IMR-90 (cell line): ENCODE measurements at regions not wholly inside any gene's neighbourhood (a gene's known extent, or its start where the extent isn't known, plus 50 kb on each side); places are given as distances from the start of the nearest gene placed in this dataset.

Source experiments
- ATAC-seq: fragments of 200-7000 bp; cut with Tn5 transposase; 2 replicates; pipeline ENCODE4 v1.9.1; 2020; ENCODE audit warnings: low read depth, mild to moderate bottlenecking, moderate library complexity
- BruUV-seq: library from RNA; stranded (reverse); fragments of 400-500 nt; replicated peaks from 2 replicates; lab custom pipeline; 2021; lab: Mats Ljungman, UMichigan
- CTCF ChIA-PET: fragments of 300-600 bp; formaldehyde crosslinking; extraction: SDS; loops from one replicate; lab custom pipeline; 2021; ENCODE audit warnings: antibody characterized with exemption; lab: Yijun Ruan, JAX
- POLR2A ChIA-PET: fragments of 300-600 bp; sonication (Branson Sonifier 250); formaldehyde crosslinking; loops from one replicate; lab custom pipeline; 2022; ENCODE audit warnings: antibody characterized with exemption; ENCODE audit not compliant: unreplicated experiment; lab: Charles Lee
- DNase-seq: peaks from one replicate; pipeline ENCODE4 v3.0.0; 2013
- H2AFZ ChIP-seq: replicated peaks from 2 replicates; pipeline ENCODE3; 2013; ENCODE audit warnings: low read length, mild to moderate bottlenecking; ENCODE audit not compliant: poor library complexity
- H2AK5ac ChIP-seq: 2 replicates; pipeline ENCODE4 v1.6.1; 2013; ENCODE audit warnings: low read depth, low read length, inconsistent platforms
- H2AK9ac ChIP-seq: replicated peaks from 2 replicates; pipeline ENCODE3; 2013; ENCODE audit warnings: mild to moderate bottlenecking, low read depth, low read length, moderate library complexity; ENCODE audit not compliant: poor library complexity
- H2BK120ac ChIP-seq: 2 replicates; pipeline ENCODE4 v1.6.1; 2013; ENCODE audit warnings: low read depth, low read length, inconsistent platforms
- H2BK15ac ChIP-seq: 3 replicates; pipeline ENCODE4 v1.6.1; 2013; ENCODE audit warnings: low read depth, low read length, inconsistent platforms
- H2BK20ac ChIP-seq: 2 replicates; pipeline ENCODE4 v1.6.1; 2013; ENCODE audit warnings: low read depth, mild to moderate bottlenecking, inconsistent platforms, low read length, moderate library complexity
- H2BK5ac ChIP-seq: 2 replicates; pipeline ENCODE4 v1.6.1; 2013; ENCODE audit warnings: mild to moderate bottlenecking, low read depth, low read length, inconsistent platforms; ENCODE audit not compliant: poor library complexity, severe bottlenecking
- H3K14ac ChIP-seq: replicated peaks from 2 replicates; pipeline ENCODE4 v1.6.1; 2013; ENCODE audit warnings: low read depth, low read length, inconsistent platforms
- H3K18ac ChIP-seq: 2 replicates; pipeline ENCODE4 v1.6.1; 2013; ENCODE audit warnings: low read depth, low read length, control low read depth
- H3K23ac ChIP-seq: 2 replicates; pipeline ENCODE4 v1.6.1; 2013; ENCODE audit warnings: low read depth, low read length, inconsistent platforms
- H3K27ac ChIP-seq: 2 replicates; pipeline ENCODE4 v1.5.1; 2013; ENCODE audit warnings: mild to moderate bottlenecking, control low read depth, low read length; ENCODE audit not compliant: insufficient read depth
- H3K27me3 ChIP-seq: 2 replicates; pipeline ENCODE4 v1.6.1; 2013; ENCODE audit warnings: low read length; ENCODE audit not compliant: control insufficient read depth, insufficient read depth
- H3K36me3 ChIP-seq: 2 replicates; pipeline ENCODE4 v1.6.1; 2013; ENCODE audit warnings: low read length, mixed read lengths; ENCODE audit not compliant: control insufficient read depth, insufficient read depth
- H3K4ac ChIP-seq: 2 replicates; pipeline ENCODE4 v1.6.1; 2013; ENCODE audit warnings: low read depth, low read length, inconsistent platforms
- H3K4me1 ChIP-seq: 2 replicates; pipeline ENCODE4 v1.6.1; 2013; ENCODE audit warnings: low read length, mixed read lengths; ENCODE audit not compliant: control insufficient read depth, insufficient read depth
- H3K4me2 ChIP-seq: 2 replicates; pipeline ENCODE4 v1.6.1; 2013; ENCODE audit warnings: low read depth, mild to moderate bottlenecking, control low read depth, low read length, moderate library complexity
- H3K4me3 ChIP-seq: 2 replicates; pipeline ENCODE4 v1.5.1; 2013; ENCODE audit warnings: low read depth, mild to moderate bottlenecking, control low read depth, low read length, moderate library complexity; ENCODE audit not compliant: insufficient read depth
- H3K56ac ChIP-seq: 2 replicates; pipeline ENCODE4 v1.6.1; 2013; ENCODE audit warnings: low read length, inconsistent platforms; ENCODE audit not compliant: insufficient read depth; ENCODE audit errors: extremely low read depth
- H3K79me1 ChIP-seq, 2 experiments: 2 replicates each; pipeline ENCODE4 v1.6.1; 2013; ENCODE audit warnings: low read length in 2 of 2, inconsistent platforms in 1 of 2, low read depth in 1 of 2
- H3K9ac ChIP-seq: 2 replicates; pipeline ENCODE4 v1.6.1; 2013; ENCODE audit warnings: low read depth, low read length, control low read depth
- H3K9me1 ChIP-seq: 2 replicates; pipeline ENCODE4 v1.6.1; 2013; ENCODE audit warnings: low read length, inconsistent platforms; ENCODE audit not compliant: insufficient read depth
- H3K9me3 ChIP-seq: 2 replicates; pipeline ENCODE4 v1.6.1; 2013; ENCODE audit warnings: low read length; ENCODE audit not compliant: control insufficient read depth, insufficient read depth
- H4K20me1 ChIP-seq: 2 replicates; pipeline ENCODE4 v1.6.1; 2013; ENCODE audit warnings: low read length, inconsistent platforms; ENCODE audit not compliant: insufficient read depth
- H4K5ac ChIP-seq: 2 replicates; pipeline ENCODE4 v1.6.1; 2013; ENCODE audit warnings: mild to moderate bottlenecking, low read depth, low read length, control low read depth
- H4K8ac ChIP-seq, 2 experiments: 2 replicates each; pipeline ENCODE4 v1.6.1; 2013; ENCODE audit warnings: low read depth in 2 of 2, low read length in 2 of 2, control low read depth in 1 of 2, inconsistent platforms in 1 of 2
- H4K91ac ChIP-seq: 2 replicates; pipeline ENCODE4 v1.6.1; 2013; ENCODE audit warnings: low read depth, low read length, inconsistent platforms; ENCODE audit not compliant: insufficient read depth
- MAFK ChIP-seq: IDR thresholded peaks from 2 replicates; pipeline ENCODE4 v1.6.1; 2012; ENCODE audit warnings: low read depth, low read length, improper control_type of control experiment
- MXI1 ChIP-seq: IDR thresholded peaks from 2 replicates; pipeline ENCODE4 v1.6.1; 2012; ENCODE audit warnings: low read depth, mild to moderate bottlenecking, low read length, moderate library complexity, borderline replicate concordance
- RCOR1 ChIP-seq: IDR thresholded peaks from 2 replicates; pipeline ENCODE4 v1.6.1; 2012; ENCODE audit warnings: mild to moderate bottlenecking, low read length, improper control_type of control experiment; ENCODE audit not compliant: insufficient replicate concordance
- SMC3 ChIP-seq: fragments of 150-350 bp; IDR thresholded peaks from 2 replicates; pipeline ENCODE4 v1.6.1; 2016; ENCODE audit warnings: low read depth, mild to moderate bottlenecking, antibody characterized with exemption, low read length, moderate library complexity
- WGBS, 2 experiments: methylation state at CpG; one replicate each; pipeline versions ENCODE4 v1.1.5 to v1.1.7; 2013; ENCODE audit warnings: missing lambda C conversion rate in 2 of 2; ENCODE audit not compliant: insufficient read length in 1 of 2; ENCODE audit errors: extremely low coverage in 2 of 2; 5-methylcytosine and 5-hydroxymethylcytosine counted together
- dilution Hi-C: fragments of 300-500 bp; cut with HindIII; formaldehyde crosslinking; loops from one replicate; pipeline ENCODE4 v1.14.3; 2018; ENCODE audit warnings: low sequenced_read_pairs; ENCODE audit not compliant: unreplicated experiment
- in situ Hi-C: fragments of 300-500 bp; cut with MboI; formaldehyde crosslinking; loops from 3 replicates; pipeline ENCODE4 v1.14.3; 2019; ENCODE audit warnings: low sequenced_read_pairs, inconsistent platforms, mixed read lengths
- intact Hi-C: fragments of 100-400 bp; cut with micrococcal nuclease; formaldehyde crosslinking; loops from 2 replicates; pipeline ENCODE4 v1.10.0; 2022
- TF ChIP-seq, protein P1 (sequence below): conservative IDR thresholded peaks from 2 replicates; pipeline ENCODE4 v1.5.1; 2012; ENCODE audit warnings: mild to moderate bottlenecking, low read depth, low read length, improper control_type of control experiment
- TF ChIP-seq, protein P2 (sequence below): fragments of 150-350 bp; IDR thresholded peaks from 2 replicates; pipeline ENCODE4 v1.6.1; 2016; ENCODE audit warnings: low read depth, mild to moderate bottlenecking, low read length, moderate library complexity, borderline replicate concordance

DNA sequence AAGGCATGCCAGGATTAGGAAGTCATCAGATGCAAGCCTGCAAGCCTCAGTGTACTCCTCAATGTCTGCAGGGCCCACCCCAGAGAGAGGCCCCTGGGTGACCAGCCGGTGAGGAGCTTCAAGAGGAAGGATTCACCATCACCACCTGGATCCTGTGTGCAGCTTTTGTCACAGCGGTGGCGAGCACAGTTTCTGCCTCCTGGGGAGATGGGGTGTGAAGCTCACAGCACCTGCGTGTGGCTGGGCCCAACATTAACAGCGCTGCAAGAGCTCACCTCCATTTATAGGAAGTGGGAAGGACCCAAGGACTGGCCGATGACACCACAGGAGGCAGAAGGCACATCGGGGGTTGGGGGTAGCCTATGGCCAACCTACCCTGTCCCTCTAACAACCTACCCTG, 235.3 kb downstream of the CTTN start:
- Histone ChIP-seq H4K91ac (no peak overlapping the region), H3K27me3 (no peaks in the 10 kb centered on the region; the same call in 1 of the 2 replicates), H3K4me1 (no peaks in the 10 kb centered on the region), H2BK5ac (no peak overlapping the region), H4K8ac (no peak overlapping the region), H3K23ac (no peak overlapping the region), H2BK15ac (no peak overlapping the region), H3K18ac (no peak overlapping the region), H3K79me1 (no peaks in the 10 kb centered on the region), H3K14ac (no peak overlapping the region), H2BK20ac (no peak overlapping the region), H3K9me1 (0 out of 2 replicates have a peak, but pooled peaks cover 2% of the 10 kb centered on the region), H3K56ac (no peak overlapping the region), H3K9me3 (peaks cover 4% of the 10 kb centered on the region; the same call in 1 of the 2 replicates), H3K9ac (no peak overlapping the region), H2AK5ac (no peak overlapping the region), H3K27ac (no peak overlapping the region), H2AFZ (no peak overlapping the region), H3K36me3 (no peaks in the 10 kb centered on the region), H4K20me1 (peaks cover 8% of the 10 kb centered on the region), H4K5ac (no peak overlapping the region), H2BK120ac (no peak overlapping the region), H3K4me3 (no peak overlapping the region), H3K4ac (no peak overlapping the region), H3K4me2 (no peak overlapping the region), H2AK9ac (no peak overlapping the region)
- TF ChIP-seq MAFK = no peak
- TF ChIP-seq SMC3 = no peak
- TF ChIP-seq, protein P1, sequence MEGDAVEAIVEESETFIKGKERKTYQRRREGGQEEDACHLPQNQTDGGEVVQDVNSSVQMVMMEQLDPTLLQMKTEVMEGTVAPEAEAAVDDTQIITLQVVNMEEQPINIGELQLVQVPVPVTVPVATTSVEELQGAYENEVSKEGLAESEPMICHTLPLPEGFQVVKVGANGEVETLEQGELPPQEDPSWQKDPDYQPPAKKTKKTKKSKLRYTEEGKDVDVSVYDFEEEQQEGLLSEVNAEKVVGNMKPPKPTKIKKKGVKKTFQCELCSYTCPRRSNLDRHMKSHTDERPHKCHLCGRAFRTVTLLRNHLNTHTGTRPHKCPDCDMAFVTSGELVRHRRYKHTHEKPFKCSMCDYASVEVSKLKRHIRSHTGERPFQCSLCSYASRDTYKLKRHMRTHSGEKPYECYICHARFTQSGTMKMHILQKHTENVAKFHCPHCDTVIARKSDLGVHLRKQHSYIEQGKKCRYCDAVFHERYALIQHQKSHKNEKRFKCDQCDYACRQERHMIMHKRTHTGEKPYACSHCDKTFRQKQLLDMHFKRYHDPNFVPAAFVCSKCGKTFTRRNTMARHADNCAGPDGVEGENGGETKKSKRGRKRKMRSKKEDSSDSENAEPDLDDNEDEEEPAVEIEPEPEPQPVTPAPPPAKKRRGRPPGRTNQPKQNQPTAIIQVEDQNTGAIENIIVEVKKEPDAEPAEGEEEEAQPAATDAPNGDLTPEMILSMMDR = no peak
- no peak for TF ChIP-seq MXI1
- no peak for TF ChIP-seq RCOR1
- TF ChIP-seq, protein P2, sequence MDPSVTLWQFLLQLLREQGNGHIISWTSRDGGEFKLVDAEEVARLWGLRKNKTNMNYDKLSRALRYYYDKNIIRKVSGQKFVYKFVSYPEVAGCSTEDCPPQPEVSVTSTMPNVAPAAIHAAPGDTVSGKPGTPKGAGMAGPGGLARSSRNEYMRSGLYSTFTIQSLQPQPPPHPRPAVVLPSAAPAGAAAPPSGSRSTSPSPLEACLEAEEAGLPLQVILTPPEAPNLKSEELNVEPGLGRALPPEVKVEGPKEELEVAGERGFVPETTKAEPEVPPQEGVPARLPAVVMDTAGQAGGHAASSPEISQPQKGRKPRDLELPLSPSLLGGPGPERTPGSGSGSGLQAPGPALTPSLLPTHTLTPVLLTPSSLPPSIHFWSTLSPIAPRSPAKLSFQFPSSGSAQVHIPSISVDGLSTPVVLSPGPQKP = no peak
- CTCF ChIA-PET = interaction anchor here (1.0 kb wide), 1 partner anchor 10 kb away, joined by 4 read pairs; no protein-coding TSS in a partner anchor
- no peak for ATAC-seq
- DNase-seq = no peak
- BruUV-seq = no TSS peak
- dilution Hi-C loops (no loop called here), intact Hi-C loops (no loop called here), in situ Hi-C loops (no loop called here)
- POLR2A ChIA-PET = no interaction called here
- WGBS, 2 experiments = no CpG with 5 or more reads among the region's 7 CpGs
